ENCODE measurements at regions not wholly inside any gene's neighbourhood (a gene's known extent, or its start where the extent isn't known, plus 50 kb on each side); places are given as distances from the start of the nearest gene placed in this dataset.

DNA sequence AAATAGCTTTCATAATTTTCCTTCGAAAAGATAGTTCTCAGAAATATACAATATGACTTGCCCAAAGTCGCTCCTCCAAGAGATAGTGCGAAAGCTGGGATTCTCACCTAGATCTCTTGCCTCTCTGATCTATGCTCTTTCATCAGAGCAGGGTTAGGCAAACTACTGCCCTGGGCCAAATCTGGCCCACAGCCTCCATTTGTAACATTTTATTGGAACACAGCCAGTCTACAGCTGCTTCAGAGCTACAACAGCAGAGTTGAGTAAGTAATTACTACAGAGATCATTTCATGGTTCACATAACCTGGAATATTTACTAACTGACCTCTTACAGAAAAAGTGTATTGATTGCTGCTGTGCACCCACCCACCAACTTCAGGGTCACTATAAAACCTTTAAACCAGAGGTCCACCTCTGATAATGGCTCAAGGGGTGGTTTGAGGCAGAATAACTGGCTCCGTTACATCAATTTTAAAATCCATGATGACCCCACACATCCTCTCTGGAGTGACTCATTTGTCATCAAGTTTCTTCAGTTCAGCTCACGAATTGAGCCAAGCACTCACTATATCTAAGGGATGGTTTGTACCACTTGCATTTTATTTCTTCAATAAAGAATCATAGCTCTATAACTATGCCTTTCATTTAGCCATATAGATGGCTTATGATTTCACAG is 1019.0 kb downstream of the XPNPEP1 start:
- no peaks in the 10 kb centered on the region for H3K4me1 ChIP-seq (ENCODE audit: control insufficient read depth, insufficient read depth, low read length)
- in situ Hi-C loops (cut with HindIII; ENCODE audit: low pct_unique_long_range_greater_than_20kb, low sequenced_read_pairs) (no loop called here), intact Hi-C loops (cut with micrococcal nuclease; ENCODE audit: unreplicated experiment) (no loop called here)
- H3K9me3 ChIP-seq (ENCODE audit: control insufficient read depth, insufficient read depth, low read depth, low read length) = no peaks in the 10 kb centered on the region
- TF ChIP-seq POLR2AphosphoS5 (IDR thresholded peaks at IDR 0.05; ENCODE audit: low read depth, low read length) (no peak), SIN3A (IDR thresholded peaks at IDR 0.05; ENCODE audit: borderline replicate concordance, insufficient read depth, low read depth, low read length) (no peak), CTCF (IDR thresholded peaks at IDR 0.05) (no peak), TCF7L2 (IDR thresholded peaks at IDR 0.05; ENCODE audit: low read depth, low read length) (no peak)
- TF ChIP-seq, protein P1, sequence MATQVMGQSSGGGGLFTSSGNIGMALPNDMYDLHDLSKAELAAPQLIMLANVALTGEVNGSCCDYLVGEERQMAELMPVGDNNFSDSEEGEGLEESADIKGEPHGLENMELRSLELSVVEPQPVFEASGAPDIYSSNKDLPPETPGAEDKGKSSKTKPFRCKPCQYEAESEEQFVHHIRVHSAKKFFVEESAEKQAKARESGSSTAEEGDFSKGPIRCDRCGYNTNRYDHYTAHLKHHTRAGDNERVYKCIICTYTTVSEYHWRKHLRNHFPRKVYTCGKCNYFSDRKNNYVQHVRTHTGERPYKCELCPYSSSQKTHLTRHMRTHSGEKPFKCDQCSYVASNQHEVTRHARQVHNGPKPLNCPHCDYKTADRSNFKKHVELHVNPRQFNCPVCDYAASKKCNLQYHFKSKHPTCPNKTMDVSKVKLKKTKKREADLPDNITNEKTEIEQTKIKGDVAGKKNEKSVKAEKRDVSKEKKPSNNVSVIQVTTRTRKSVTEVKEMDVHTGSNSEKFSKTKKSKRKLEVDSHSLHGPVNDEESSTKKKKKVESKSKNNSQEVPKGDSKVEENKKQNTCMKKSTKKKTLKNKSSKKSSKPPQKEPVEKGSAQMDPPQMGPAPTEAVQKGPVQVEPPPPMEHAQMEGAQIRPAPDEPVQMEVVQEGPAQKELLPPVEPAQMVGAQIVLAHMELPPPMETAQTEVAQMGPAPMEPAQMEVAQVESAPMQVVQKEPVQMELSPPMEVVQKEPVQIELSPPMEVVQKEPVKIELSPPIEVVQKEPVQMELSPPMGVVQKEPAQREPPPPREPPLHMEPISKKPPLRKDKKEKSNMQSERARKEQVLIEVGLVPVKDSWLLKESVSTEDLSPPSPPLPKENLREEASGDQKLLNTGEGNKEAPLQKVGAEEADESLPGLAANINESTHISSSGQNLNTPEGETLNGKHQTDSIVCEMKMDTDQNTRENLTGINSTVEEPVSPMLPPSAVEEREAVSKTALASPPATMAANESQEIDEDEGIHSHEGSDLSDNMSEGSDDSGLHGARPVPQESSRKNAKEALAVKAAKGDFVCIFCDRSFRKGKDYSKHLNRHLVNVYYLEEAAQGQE (IDR thresholded peaks at IDR 0.05; ENCODE audit: insufficient read depth in 1 of 2, low read depth in 2 of 2, low read length in 1 of 2) = no peak
- no peaks in the 10 kb centered on the region for H3K27me3 ChIP-seq (ENCODE audit: control insufficient read depth, insufficient read depth, low read length)
- H3K4me3 ChIP-seq (ENCODE audit: low read depth in 2 of 2, low read length in 2 of 2) = no peak overlapping the region
- ATAC-seq (no peak), DNase-seq (ENCODE audit: low read depth, low spot score) (no peak)
- H3K27ac ChIP-seq (ENCODE audit: low read length) = no peak overlapping the region
- CTCF ChIA-PET = no interaction called here
- no peaks in the 10 kb centered on the region for H3K36me3 ChIP-seq (ENCODE audit: control insufficient read depth, insufficient read depth, low read length)
- no TSS peak for BruUV-seq (replicated peaks)
- POLR2A ChIA-PET = no interaction called here

DNA sequence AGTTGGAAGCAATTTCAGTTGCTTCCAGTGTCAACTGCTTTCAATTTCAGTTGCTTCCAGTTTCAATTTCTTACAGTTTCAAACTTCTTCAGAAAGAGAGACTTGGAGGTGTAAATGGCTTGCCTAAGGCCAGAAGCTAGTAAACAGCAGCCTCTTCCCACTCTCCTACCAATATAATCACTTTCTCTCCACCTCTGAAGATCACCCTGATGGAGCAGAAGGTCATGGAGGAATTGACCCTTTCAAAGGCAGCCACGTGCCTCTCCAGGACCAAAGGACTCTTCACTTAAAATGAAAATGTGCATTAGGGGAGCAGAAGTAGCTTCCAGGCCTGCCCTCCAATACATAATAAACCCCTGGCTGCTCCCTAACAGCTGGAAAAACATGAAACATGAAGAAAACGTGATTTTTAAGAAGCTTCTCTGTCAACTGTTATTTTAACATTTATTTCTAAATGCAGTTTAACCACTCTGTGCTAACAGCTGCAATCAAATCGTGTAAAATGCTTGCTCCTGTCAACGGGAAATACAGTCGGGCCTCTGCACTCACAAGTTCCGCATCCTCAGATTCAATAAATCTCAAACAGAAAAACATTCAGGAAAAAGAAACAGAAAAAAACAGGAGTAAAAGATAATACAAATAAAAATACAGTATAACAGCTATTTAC is 1020.6 kb downstream of the XPNPEP1 start:
- POLR2A ChIA-PET = no interaction called here
- Histone ChIP-seq H3K4me1 (ENCODE audit: control insufficient read depth, insufficient read depth, low read length) (no peaks in the 10 kb centered on the region), H3K9me3 (ENCODE audit: control insufficient read depth, insufficient read depth, low read depth, low read length) (no peaks in the 10 kb centered on the region), H3K27me3 (ENCODE audit: control insufficient read depth, insufficient read depth, low read length) (no peaks in the 10 kb centered on the region), H3K27ac (ENCODE audit: low read length) (no peak overlapping the region), H3K4me3 (ENCODE audit: low read depth in 2 of 2, low read length in 2 of 2) (no peak overlapping the region), H3K36me3 (ENCODE audit: control insufficient read depth, insufficient read depth, low read length) (no peaks in the 10 kb centered on the region)
- TF ChIP-seq CTCF (IDR thresholded peaks at IDR 0.05) (no peak), SIN3A (IDR thresholded peaks at IDR 0.05; ENCODE audit: borderline replicate concordance, insufficient read depth, low read depth, low read length) (no peak), POLR2AphosphoS5 (IDR thresholded peaks at IDR 0.05; ENCODE audit: low read depth, low read length) (no peak), TCF7L2 (IDR thresholded peaks at IDR 0.05; ENCODE audit: low read depth, low read length) (no peak)
- TF ChIP-seq, protein P1 (IDR thresholded peaks at IDR 0.05; ENCODE audit: insufficient read depth in 1 of 2, low read depth in 2 of 2, low read length in 1 of 2) = no peak
- in situ Hi-C loops (cut with HindIII; ENCODE audit: low pct_unique_long_range_greater_than_20kb, low sequenced_read_pairs) (no loop called here), intact Hi-C loops (cut with micrococcal nuclease; ENCODE audit: unreplicated experiment) (no loop called here)
- no peak for ATAC-seq
- CTCF ChIA-PET = no interaction called here
- DNase-seq (ENCODE audit: low read depth, low spot score) = no peak
- no TSS peak for BruUV-seq (replicated peaks)

Data from Panc1 (cell line).